SK-N-SH (cell line): ENCODE measurements at regions not wholly inside any gene's neighbourhood (a gene's known extent, or its start where the extent isn't known, plus 50 kb on each side); places are given as distances from the start of the nearest gene placed in this dataset.
A peak's percentile ranks its signal among the peaks of the same experiment; 100 is the strongest.

ENCODE experiments used
- CTCF ChIA-PET: fragments of 300-600, 350-600 bp; formaldehyde crosslinking; extraction: SDS; loops from one replicate; lab custom pipeline; 2021; lab: Yijun Ruan, JAX
- POLR2A ChIA-PET: fragments of 350-600 bp; sonication (Branson Sonifier 250); formaldehyde crosslinking; extraction: SDS; loops from one replicate; lab custom pipeline; 2020; ENCODE audit warnings: antibody characterized with exemption, inconsistent platforms; lab: Yijun Ruan, JAX
- DNase-seq: peaks from one replicate; pipeline ENCODE4 v3.0.0; 2012
- H2AFZ ChIP-seq: fragments of 200-600 bp; sonication (generic); 2 replicates; pipeline ENCODE4 v1.8.1; 2016; ENCODE audit warnings: antibody characterized with exemption, mild to moderate bottlenecking, low read depth
- H3F3A ChIP-seq: fragments of 200-600 bp; sonication (generic); replicated peaks from 2 replicates; pipeline ENCODE3; 2016; ENCODE audit warnings: antibody characterized with exemption, mild to moderate bottlenecking; ENCODE audit not compliant: insufficient read depth
- H3K27ac ChIP-seq, 2 experiments: fragments of 200-500 bp in 1 of 2; fragments of 200-600 bp in 1 of 2; sonication (Bioruptor generic) in 1 of 2; sonication (generic), shearing (Covaris generic) in 1 of 2; 2 replicates each; pipeline versions ENCODE4 v1.5.1 to v1.6.1; 2014 to 2016; ENCODE audit warnings: low read depth in 2 of 2, inconsistent platforms in 1 of 2, low read length in 1 of 2, mild to moderate bottlenecking in 1 of 2, mixed read lengths in 1 of 2
- H3K27me3 ChIP-seq: fragments of 200-600 bp; sonication (generic), shearing (Covaris generic); 2 replicates; pipeline ENCODE4 v1.6.1; 2016; ENCODE audit warnings: mixed run types; ENCODE audit not compliant: insufficient read depth
- H3K36me3 ChIP-seq, 2 experiments: fragments of 200-500 bp in 1 of 2; fragments of 200-600 bp in 1 of 2; sonication (Bioruptor generic) in 1 of 2; sonication (generic) in 1 of 2; replicated peaks in 1 of 2; 2 replicates each; pipeline versions ENCODE3 to v1.5.1; 2014 to 2016; ENCODE audit warnings: low read length in 1 of 2, mild to moderate bottlenecking in 1 of 2; ENCODE audit not compliant: insufficient read depth in 2 of 2, control insufficient read depth in 1 of 2
- H3K4me1 ChIP-seq, 2 experiments: fragments of 200-500 bp in 1 of 2; fragments of 200-600 bp in 1 of 2; sonication (Bioruptor generic) in 1 of 2; sonication (generic), shearing (Covaris generic) in 1 of 2; 2 replicates each; pipeline versions ENCODE4 v1.5.1 to v1.6.1; 2014 to 2016; ENCODE audit warnings: low read depth in 1 of 2, low read length in 1 of 2, mixed run types in 1 of 2; ENCODE audit not compliant: insufficient read depth in 2 of 2, control insufficient read depth in 1 of 2
- H3K4me2 ChIP-seq: fragments of 200-600 bp; sonication (generic), shearing (Covaris generic); 2 replicates; pipeline ENCODE4 v1.6.1; 2017; ENCODE audit warnings: mixed run types
- H3K4me3 ChIP-seq, 2 experiments: fragments of 200-500 bp in 1 of 2; fragments of 200-600 bp in 1 of 2; sonication (Bioruptor generic) in 1 of 2; sonication (generic), shearing (Covaris generic) in 1 of 2; 2 replicates each; pipeline versions ENCODE4 v1.5.1 to v1.8.1; 2014 to 2016; ENCODE audit warnings: low read depth in 2 of 2, inconsistent platforms in 1 of 2, low read length in 1 of 2, mild to moderate bottlenecking in 1 of 2, mixed read lengths in 1 of 2, moderate library complexity in 1 of 2
- H3K79me2 ChIP-seq: fragments of 200-600 bp; sonication (generic); 2 replicates; pipeline ENCODE4 v1.8.1; 2017; ENCODE audit warnings: mild to moderate bottlenecking; ENCODE audit not compliant: insufficient read depth
- H3K9ac ChIP-seq: fragments of 200-600 bp; sonication (generic); 2 replicates; pipeline ENCODE4 v1.6.1; 2017; ENCODE audit warnings: mixed run types
- H3K9me2 ChIP-seq: fragments of 200-600 bp; sonication (generic); 2 replicates; pipeline ENCODE4 v1.6.1; 2017; ENCODE audit warnings: mixed run types
- H3K9me3 ChIP-seq: fragments of 200-600 bp; sonication (generic); 2 replicates; pipeline ENCODE4 v1.6.1; 2017; ENCODE audit warnings: mixed run types, mild to moderate bottlenecking, moderate library complexity
- H4K20me1 ChIP-seq: fragments of 200-600 bp; sonication (generic); 2 replicates; pipeline ENCODE4 v1.6.1; 2017; ENCODE audit warnings: mild to moderate bottlenecking, mixed run types; ENCODE audit not compliant: insufficient read depth
- FOSL2 ChIP-seq: IDR thresholded peaks from 2 replicates; pipeline ENCODE4 v1.4.0; 2012; ENCODE audit warnings: low read depth, mild to moderate bottlenecking, moderate library complexity, borderline replicate concordance
- JUND ChIP-seq: IDR thresholded peaks from 2 replicates; pipeline ENCODE4 v1.4.0; 2012
- NFIC ChIP-seq: IDR thresholded peaks from 2 replicates; pipeline ENCODE4 v1.4.0; 2012; ENCODE audit warnings: borderline replicate concordance
- NRF1 ChIP-seq: IDR thresholded peaks from 2 replicates; pipeline ENCODE4 v1.6.1; 2012; ENCODE audit warnings: low read depth, mild to moderate bottlenecking, low read length
- POLR2AphosphoS5 ChIP-seq: IDR thresholded peaks from 2 replicates; pipeline ENCODE4 v1.6.1; 2012; ENCODE audit warnings: low read depth, low read length
- RAD21 ChIP-seq: IDR thresholded peaks from 2 replicates; pipeline ENCODE4 v1.6.1; 2012; ENCODE audit warnings: mild to moderate bottlenecking, low read length
- RCOR1 ChIP-seq: fragments of 150-350 bp; IDR thresholded peaks from 2 replicates; pipeline ENCODE4 v1.6.1; 2017; ENCODE audit warnings: antibody characterized with exemption, low read length
- TCF12 ChIP-seq: IDR thresholded peaks from 2 replicates; pipeline ENCODE4 v1.4.0; 2012
- TEAD4 ChIP-seq: IDR thresholded peaks from 2 replicates; pipeline ENCODE4 v1.4.0; 2012; ENCODE audit warnings: mild to moderate bottlenecking, borderline replicate concordance; ENCODE audit not compliant: insufficient read depth
- WGBS: methylation state at CpG from one replicate; pipeline ENCODE4 v1.1.6; 2017; ENCODE audit warnings: low lambda C conversion rate; 5-methylcytosine and 5-hydroxymethylcytosine counted together
- TF ChIP-seq, protein P1 (sequence below): IDR thresholded peaks from 2 replicates; pipeline ENCODE4 v1.4.0; 2012; ENCODE audit warnings: low read depth, borderline replicate concordance
- TF ChIP-seq, protein P2 (sequence below): IDR thresholded peaks from 2 replicates; pipeline ENCODE4 v1.4.0; 2012; ENCODE audit warnings: low read depth
- TF ChIP-seq, protein P3 (sequence below): fragments of 150-350 bp; IDR thresholded peaks from 2 replicates; pipeline ENCODE4 v1.6.1; 2017; ENCODE audit warnings: antibody characterized with exemption, low read length, low read depth, borderline replicate concordance
- TF ChIP-seq, protein P4 (sequence below): fragments of 150-350 bp; IDR thresholded peaks from 2 replicates; pipeline ENCODE4 v1.6.1; 2016; ENCODE audit warnings: mild to moderate bottlenecking, low read depth, low read length

DNA sequence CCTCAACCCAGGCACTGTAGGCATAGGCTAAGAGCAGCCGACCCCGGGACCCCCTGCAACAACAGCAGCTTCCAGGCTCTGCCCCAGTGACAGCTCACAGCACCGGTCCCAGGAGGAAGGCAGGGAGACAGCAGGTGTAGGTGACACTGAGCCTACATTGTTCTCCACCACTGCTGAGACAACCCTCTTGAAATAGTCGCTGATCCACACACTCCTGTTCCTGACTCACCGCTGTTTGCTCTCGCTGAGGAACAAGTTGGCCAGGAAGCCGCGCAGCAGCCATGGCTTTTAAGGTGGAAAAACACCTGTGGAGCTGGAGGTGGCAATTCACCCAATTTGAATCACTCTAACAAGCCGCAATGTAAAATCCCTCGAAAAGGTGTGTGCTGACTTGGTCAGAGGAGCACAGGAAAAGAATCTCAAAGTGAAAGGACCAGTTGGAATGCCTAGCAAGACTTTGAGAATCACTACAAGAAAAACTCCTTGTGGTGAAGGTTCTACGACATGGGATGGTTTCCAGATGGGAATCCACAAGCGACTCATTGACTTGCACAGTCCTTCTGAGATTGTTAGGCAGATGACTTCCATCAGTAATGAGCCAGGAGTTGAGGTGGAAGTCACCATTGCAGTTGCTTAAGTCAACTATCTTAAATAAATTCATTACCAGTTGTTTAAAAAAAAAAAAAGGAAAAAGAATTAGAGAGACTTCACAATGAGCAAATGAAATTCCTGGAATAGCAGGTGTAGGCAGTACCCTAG lies 167.5 kb downstream of the ARL4C start:
- TF ChIP-seq TCF12 (peak; percentile 58; the same call in 1 of the 2 replicates), NFIC (no peak), RAD21 (no peak), JUND (no peak)
- Histone ChIP-seq H4K20me1 (no peaks in the 10 kb centered on the region), H3K36me3 (no peaks in the 10 kb centered on the region), H3K4me1 (peaks cover 0 to 24% of the 10 kb centered on the region in 2 experiments; a peak in 2 of 4 replicates), H3K27me3 (no peaks in the 10 kb centered on the region), H3F3A (no peaks in the 10 kb centered on the region), H3K79me2 (no peaks in the 10 kb centered on the region), H3K27ac (no peak overlapping the region), H3K9me2 (no peaks in the 10 kb centered on the region), H3K9ac (no peak overlapping the region), H3K4me2 (no peak overlapping the region), H3K4me3 (no peak overlapping the region), H2AFZ (no peak overlapping the region), H3K9me3 (no peaks in the 10 kb centered on the region)
- ChIA-PET POLR2A (no interaction called here), CTCF (no interaction called here)
- 95% methylated on average over 11 of the region's 12 CpGs for WGBS
- no peak for DNase-seq

DNA sequence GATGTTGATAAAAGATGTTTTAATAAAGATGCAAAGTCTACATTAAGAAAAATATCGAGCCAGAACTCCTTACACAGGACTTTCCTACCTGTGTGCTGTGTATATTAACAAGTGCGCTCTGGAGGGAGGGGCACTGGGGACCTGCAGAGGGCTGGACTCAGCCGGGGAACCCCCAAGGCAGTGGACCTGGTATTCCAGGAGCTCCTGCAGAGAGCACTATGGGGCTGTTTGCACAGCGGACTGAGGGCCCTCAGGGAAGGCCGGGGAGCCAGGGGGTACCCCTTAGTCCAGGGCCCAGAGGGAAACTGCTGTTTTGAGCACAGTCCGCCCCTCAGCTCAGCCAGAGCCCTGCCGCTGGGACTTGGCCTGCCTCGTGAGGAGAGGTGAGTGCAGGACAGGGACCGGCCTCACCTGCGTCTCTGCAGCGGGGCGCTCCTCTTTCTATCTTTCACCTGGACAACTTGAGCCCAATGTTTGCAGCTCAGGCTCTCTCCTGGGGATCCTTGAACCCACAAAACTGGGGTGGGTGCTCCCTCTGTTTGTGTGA lies 168.4 kb downstream of the ARL4C start:
- Histone ChIP-seq H3K9me3 (no peaks in the 10 kb centered on the region), H3K4me3 (no peak overlapping the region), H2AFZ (no peak overlapping the region), H3F3A (no peaks in the 10 kb centered on the region), H3K9ac (no peak overlapping the region), H3K27me3 (no peaks in the 10 kb centered on the region), H3K4me2 (no peak overlapping the region), H3K4me1 (peaks cover 0 to 16% of the 10 kb centered on the region in 2 experiments; a peak in 1 of 4 replicates), H4K20me1 (no peaks in the 10 kb centered on the region), H3K9me2 (no peaks in the 10 kb centered on the region), H3K36me3 (no peaks in the 10 kb centered on the region), H3K27ac (no peak overlapping the region), H3K79me2 (no peaks in the 10 kb centered on the region)
- CTCF ChIA-PET: interaction anchor here (1.2 kb wide), 1 partner anchor 39 kb away, joined by 3 read pairs; no protein-coding TSS in a partner anchor
- 84% methylated on average over 6 of the region's 12 CpGs for WGBS
- POLR2A ChIA-PET: no interaction called here
- DNase-seq: no peak
- no peak for TF ChIP-seq RCOR1
- TF ChIP-seq POLR2AphosphoS5: no peak
- TF ChIP-seq FOSL2: no peak
- no peak for TF ChIP-seq NRF1
- TF ChIP-seq TEAD4: no peak
- TF ChIP-seq, protein P1, sequence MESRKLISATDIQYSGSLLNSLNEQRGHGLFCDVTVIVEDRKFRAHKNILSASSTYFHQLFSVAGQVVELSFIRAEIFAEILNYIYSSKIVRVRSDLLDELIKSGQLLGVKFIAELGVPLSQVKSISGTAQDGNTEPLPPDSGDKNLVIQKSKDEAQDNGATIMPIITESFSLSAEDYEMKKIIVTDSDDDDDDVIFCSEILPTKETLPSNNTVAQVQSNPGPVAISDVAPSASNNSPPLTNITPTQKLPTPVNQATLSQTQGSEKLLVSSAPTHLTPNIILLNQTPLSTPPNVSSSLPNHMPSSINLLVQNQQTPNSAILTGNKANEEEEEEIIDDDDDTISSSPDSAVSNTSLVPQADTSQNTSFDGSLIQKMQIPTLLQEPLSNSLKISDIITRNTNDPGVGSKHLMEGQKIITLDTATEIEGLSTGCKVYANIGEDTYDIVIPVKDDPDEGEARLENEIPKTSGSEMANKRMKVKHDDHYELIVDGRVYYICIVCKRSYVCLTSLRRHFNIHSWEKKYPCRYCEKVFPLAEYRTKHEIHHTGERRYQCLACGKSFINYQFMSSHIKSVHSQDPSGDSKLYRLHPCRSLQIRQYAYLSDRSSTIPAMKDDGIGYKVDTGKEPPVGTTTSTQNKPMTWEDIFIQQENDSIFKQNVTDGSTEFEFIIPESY: no peak
- TF ChIP-seq, protein P2, sequence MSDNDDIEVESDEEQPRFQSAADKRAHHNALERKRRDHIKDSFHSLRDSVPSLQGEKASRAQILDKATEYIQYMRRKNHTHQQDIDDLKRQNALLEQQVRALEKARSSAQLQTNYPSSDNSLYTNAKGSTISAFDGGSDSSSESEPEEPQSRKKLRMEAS: no peak
- TF ChIP-seq, protein P3, sequence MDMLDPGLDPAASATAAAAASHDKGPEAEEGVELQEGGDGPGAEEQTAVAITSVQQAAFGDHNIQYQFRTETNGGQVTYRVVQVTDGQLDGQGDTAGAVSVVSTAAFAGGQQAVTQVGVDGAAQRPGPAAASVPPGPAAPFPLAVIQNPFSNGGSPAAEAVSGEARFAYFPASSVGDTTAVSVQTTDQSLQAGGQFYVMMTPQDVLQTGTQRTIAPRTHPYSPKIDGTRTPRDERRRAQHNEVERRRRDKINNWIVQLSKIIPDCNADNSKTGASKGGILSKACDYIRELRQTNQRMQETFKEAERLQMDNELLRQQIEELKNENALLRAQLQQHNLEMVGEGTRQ: no peak
- TF ChIP-seq, protein P4, sequence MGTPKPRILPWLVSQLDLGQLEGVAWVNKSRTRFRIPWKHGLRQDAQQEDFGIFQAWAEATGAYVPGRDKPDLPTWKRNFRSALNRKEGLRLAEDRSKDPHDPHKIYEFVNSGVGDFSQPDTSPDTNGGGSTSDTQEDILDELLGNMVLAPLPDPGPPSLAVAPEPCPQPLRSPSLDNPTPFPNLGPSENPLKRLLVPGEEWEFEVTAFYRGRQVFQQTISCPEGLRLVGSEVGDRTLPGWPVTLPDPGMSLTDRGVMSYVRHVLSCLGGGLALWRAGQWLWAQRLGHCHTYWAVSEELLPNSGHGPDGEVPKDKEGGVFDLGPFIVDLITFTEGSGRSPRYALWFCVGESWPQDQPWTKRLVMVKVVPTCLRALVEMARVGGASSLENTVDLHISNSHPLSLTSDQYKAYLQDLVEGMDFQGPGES: no peak
